GM12878 (cell line): ENCODE measurements at regions not wholly inside any gene's neighbourhood (a gene's known extent, or its start where the extent isn't known, plus 50 kb on each side); places are given as distances from the start of the nearest gene placed in this dataset.

Experiments
- ATAC-seq: fragments of 200-7000 bp; cut with Tn5 transposase; 3 replicates; pipeline ENCODE4 v1.9.1; 2020; ENCODE audit warnings: mild to moderate bottlenecking, moderate library complexity
- BruUV-seq: library from RNA; stranded (reverse); fragments of 400-500 nt; replicated peaks from 2 replicates; lab custom pipeline; 2021; lab: Mats Ljungman, UMichigan
- CTCF ChIA-PET: fragments of 300-600 bp; sonication (Branson Sonifier 250); formaldehyde crosslinking; extraction: SDS; loops from one replicate; lab custom pipeline; 2021; ENCODE audit warnings: inconsistent platforms; lab: Yijun Ruan, JAX
- POLR2A ChIA-PET: fragments of 350-600 bp; formaldehyde crosslinking; extraction: SDS; loops from one replicate; lab custom pipeline; 2021; ENCODE audit warnings: inconsistent platforms; lab: Charles Lee
- RAD21 ChIA-PET: fragments of 300-600 bp; sonication (Branson Sonifier 250); formaldehyde crosslinking; loops from one replicate; lab custom pipeline; 2023; ENCODE audit warnings: antibody characterized with exemption; ENCODE audit not compliant: unreplicated experiment; lab: Charles Lee
- SMC1A ChIA-PET: fragments of 300-600 bp; sonication (Branson Sonifier 250); formaldehyde crosslinking; loops from one replicate; lab custom pipeline; 2023; ENCODE audit not compliant: unreplicated experiment, uncharacterized antibody; lab: Charles Lee
- DNase-seq: peaks from one replicate; pipeline ENCODE4 v3.0.0-alpha.2; 2011; ENCODE audit warnings: low read depth, low spot score
- FAIRE-seq: peaks from 3 replicates; lab custom pipeline; 2011; peaks lifted over from hg19 to GRCh38; lab: Jason Lieb, UNC
- H2AFZ ChIP-seq: 2 replicates; pipeline ENCODE4 v1.6.0; 2011; ENCODE audit warnings: low read depth, low read length, control low read depth; ENCODE audit not compliant: control insufficient read depth
- H3K27ac ChIP-seq: 2 replicates; pipeline ENCODE4 v1.5.1; 2011; ENCODE audit warnings: control low read depth; ENCODE audit not compliant: control insufficient read depth, insufficient read depth
- H3K27me3 ChIP-seq, 2 experiments: replicated peaks in 1 of 2; 2 replicates each; pipeline versions ENCODE4 v1.6.0 to v1.6.1; 2011; ENCODE audit warnings: low read length in 1 of 2; ENCODE audit not compliant: control insufficient read depth in 2 of 2, insufficient read depth in 2 of 2
- H3K36me3 ChIP-seq, 2 experiments: 2 replicates each; pipeline ENCODE4 v1.5.1; 2011; ENCODE audit warnings: low read length in 1 of 2; ENCODE audit not compliant: control insufficient read depth in 2 of 2, insufficient read depth in 2 of 2
- H3K4me1 ChIP-seq: 2 replicates; pipeline ENCODE4 v1.6.1; 2011; ENCODE audit warnings: mild to moderate bottlenecking, low read length, moderate library complexity, mixed read lengths; ENCODE audit not compliant: control insufficient read depth, insufficient read depth
- H3K4me2 ChIP-seq: 2 replicates; pipeline ENCODE4 v1.6.0; 2011; ENCODE audit warnings: control low read depth; ENCODE audit not compliant: control insufficient read depth, insufficient read depth
- H3K4me3 ChIP-seq: fragments of 200-600 bp; sonication (generic); 2 replicates; pipeline ENCODE4 v1.5.1; 2016
- H3K79me2 ChIP-seq: 2 replicates; pipeline ENCODE4 v1.6.0; 2011; ENCODE audit warnings: low read length; ENCODE audit not compliant: control insufficient read depth, insufficient read depth
- H3K9ac ChIP-seq: 2 replicates; pipeline ENCODE4 v1.8.0; 2011; ENCODE audit warnings: low read length, control low read depth, mixed read lengths; ENCODE audit not compliant: control insufficient read depth, insufficient read depth
- H3K9me3 ChIP-seq: replicated peaks from 3 replicates; pipeline ENCODE4 v1.5.1; 2011; ENCODE audit warnings: mild to moderate bottlenecking, low read length; ENCODE audit not compliant: control insufficient read depth, insufficient read depth
- H4K20me1 ChIP-seq: 2 replicates; pipeline ENCODE4 v1.6.0; 2011; ENCODE audit not compliant: control insufficient read depth, insufficient read depth
- IKZF1 ChIP-seq: fragments of 450-650 bp; conservative IDR thresholded peaks from 2 replicates; pipeline ENCODE4 v1.6.1; 2017; ENCODE audit warnings: antibody characterized with exemption, mild to moderate bottlenecking
- IKZF2 ChIP-seq, 2 experiments: fragments of 450-650 bp; IDR thresholded peaks; 2 replicates each; pipeline ENCODE4 v1.6.1; 2017; ENCODE audit warnings: mild to moderate bottlenecking in 2 of 2, moderate library complexity in 2 of 2
- NR2F1 ChIP-seq: fragments of 450-650 bp; conservative IDR thresholded peaks from 2 replicates; pipeline ENCODE4 v1.6.1; 2017; ENCODE audit warnings: mild to moderate bottlenecking
- PAX8 ChIP-seq: fragments of 450-650 bp; IDR thresholded peaks from 2 replicates; pipeline ENCODE4 v1.6.1; 2017; ENCODE audit warnings: mild to moderate bottlenecking, moderate library complexity
- SMC3 ChIP-seq: IDR thresholded peaks from 2 replicates; pipeline ENCODE4 v1.6.1; 2011; ENCODE audit warnings: low read length, improper control_type of control experiment, borderline replicate concordance
- ZBTB4 ChIP-seq: fragments of 450-650 bp; formaldehyde crosslinking; IDR thresholded peaks from 2 replicates; pipeline ENCODE4 v1.4.0; 2022; ENCODE audit warnings: mild to moderate bottlenecking, moderate library complexity
- ZNF217 ChIP-seq: fragments of 450-650 bp; IDR thresholded peaks from 2 replicates; pipeline ENCODE4 v1.6.1; 2017; ENCODE audit warnings: antibody characterized with exemption, mild to moderate bottlenecking
- WGBS: methylation state at CpG from one replicate; pipeline ENCODE4 v1.1.6; 2016; ENCODE audit warnings: low lambda C conversion rate; ENCODE audit not compliant: insufficient replicate concordance, insufficient coverage; ENCODE audit errors: missing lambda C conversion rate; 5-methylcytosine and 5-hydroxymethylcytosine counted together
- in situ Hi-C: fragments of 300-500 bp; cut with MboI; formaldehyde crosslinking; loops from 9 replicates; pipeline ENCODE4 v1.14.3; 2018; ENCODE audit warnings: mixed read lengths
- intact Hi-C: fragments of 100-400 bp; cut with micrococcal nuclease; formaldehyde crosslinking; loops from one replicate; pipeline ENCODE4 v1.14.2; 2022; ENCODE audit not compliant: unreplicated experiment

GRCh38 chr20:39633689-39634088, 671.5 kb downstream of the DHX35 start:
- no peaks in the 10 kb centered on the region for H3K79me2 ChIP-seq
- DNase-seq, result no peak
- ChIA-PET POLR2A (no interaction called here), CTCF (interaction anchor here (0.7 kb wide), 1 partner anchor 27 kb away, joined by 3 read pairs; no protein-coding TSS in a partner anchor), SMC1A (no interaction called here)
- H4K20me1 ChIP-seq, result no peaks in the 10 kb centered on the region
- no TSS peak for BruUV-seq
- H3K36me3 ChIP-seq, result no peaks in the 10 kb centered on the region
- ATAC-seq, result no peak
- H3K9ac ChIP-seq, result no peak overlapping the region
- H2AFZ ChIP-seq, result no peak overlapping the region
- TF ChIP-seq NR2F1, result no peak
- TF ChIP-seq IKZF2 (IDR thresholded peaks at IDR 0.05), result no peak
- TF ChIP-seq PAX8, result no peak
- no peak for TF ChIP-seq SMC3
- TF ChIP-seq ZNF217, result no peak
- no peak for TF ChIP-seq IKZF1
- no peak for TF ChIP-seq ZBTB4
- TF ChIP-seq, all 136 proteins: peak for 0
- RAD21 ChIA-PET, result no interaction called here
- H3K4me3 ChIP-seq, result no peak overlapping the region
- H3K4me1 ChIP-seq, result no peaks in the 10 kb centered on the region
- no peaks in the 10 kb centered on the region for H3K27me3 ChIP-seq
- no peak overlapping the region for H3K27ac ChIP-seq
- WGBS, result 13% methylated on average over 7 of the region's 7 CpGs
- no peaks in the 10 kb centered on the region for H3K9me3 ChIP-seq
- FAIRE-seq, result no peak
- H3K4me2 ChIP-seq, result no peak overlapping the region
- intact Hi-C loops, result no loop called here
- in situ Hi-C loops, result no loop called here
